NCI-H2196 (cell line): ENCODE measurements at regions not wholly inside any gene's neighbourhood (a gene's known extent, or its start where the extent isn't known, plus 50 kb on each side); places are given as distances from the start of the nearest gene placed in this dataset.
"Not testable (repeated sequence)": the region's sequence is repeated elsewhere in the genome, so short reads cannot be mapped to it uniquely, and the experiment has no call there.

ENCODE experiments used
- DNase-seq: peaks from one replicate; lab custom pipeline; 2025; ENCODE audit not compliant: unreplicated experiment; lab: John Stamatoyannopoulos, UW

GRCh38 chr5:173430394-173430793, 102.2 kb upstream of the STC2 start:
- no peak for DNase-seq

- no peak for DNase-seq
Measured at GRCh38 chr5:173429489-173430150, 101.4 kb upstream of the STC2 start.

DNA sequence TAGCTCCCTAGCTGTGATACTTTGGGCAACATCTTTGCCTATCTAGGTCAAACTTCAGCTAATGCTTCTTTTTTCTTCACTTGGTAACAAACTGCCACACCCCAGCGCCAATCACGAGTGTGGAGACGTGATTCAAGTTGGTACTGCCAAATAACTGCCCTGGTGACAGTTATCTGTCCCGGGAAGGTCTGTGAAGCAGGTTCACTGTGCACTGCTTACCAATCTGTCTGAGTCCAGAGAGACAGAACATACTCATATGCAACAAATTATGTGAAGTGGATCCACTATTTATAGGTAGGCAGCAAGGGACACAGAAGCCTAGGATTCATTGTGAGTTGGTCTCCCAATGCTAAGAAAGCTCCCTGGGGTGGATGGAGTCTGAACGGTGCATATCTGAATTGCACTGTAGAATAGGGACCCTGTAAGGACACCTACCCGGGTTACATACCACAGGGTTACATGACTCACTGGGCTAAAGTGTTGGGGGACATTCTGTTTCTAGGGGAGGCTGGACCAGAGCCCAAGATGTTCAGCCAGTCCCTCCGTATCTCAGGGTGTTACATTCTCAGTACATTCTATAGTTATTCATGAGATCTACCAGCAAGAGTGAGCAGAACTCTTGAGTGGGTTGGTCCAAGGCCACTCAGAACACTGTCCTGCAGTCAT, 95.4 kb upstream of the STC2 start:
- no peak for DNase-seq

- peak; percentile 47 for DNase-seq
Measured at GRCh38 chr5:173420108-173420507, 91.9 kb upstream of the STC2 start.

- no peak for DNase-seq
Measured at GRCh38 chr5:173413471-173413982, 85.3 kb upstream of the STC2 start.

- no peak for DNase-seq
Measured at GRCh38 chr5:173412566-173412965, 84.4 kb upstream of the STC2 start.

- DNase-seq = no peak
Measured at GRCh38 chr5:173411791-173412555, 83.8 kb upstream of the STC2 start.

- DNase-seq = no peak
Measured at GRCh38 chr5:173410459-173411233, 82.4 kb upstream of the STC2 start.

GRCh38 chr5:173408946-173409345, 80.7 kb upstream of the STC2 start:
- DNase-seq = no peak

- no peak for DNase-seq
Measured at GRCh38 chr5:173399851-173400250, 71.6 kb upstream of the STC2 start.

GRCh38 chr5:173397516-173397915, 69.3 kb upstream of the STC2 start:
- no peak for DNase-seq

GRCh38 chr5:173396311-173396993, 68.2 kb upstream of the STC2 start:
- DNase-seq = no peak

- no peak for DNase-seq
Measured at GRCh38 chr5:173395933-173396308, 67.7 kb upstream of the STC2 start.

- no peak for DNase-seq
Measured at GRCh38 chr5:173395257-173395932, 67.2 kb upstream of the STC2 start.

DNA sequence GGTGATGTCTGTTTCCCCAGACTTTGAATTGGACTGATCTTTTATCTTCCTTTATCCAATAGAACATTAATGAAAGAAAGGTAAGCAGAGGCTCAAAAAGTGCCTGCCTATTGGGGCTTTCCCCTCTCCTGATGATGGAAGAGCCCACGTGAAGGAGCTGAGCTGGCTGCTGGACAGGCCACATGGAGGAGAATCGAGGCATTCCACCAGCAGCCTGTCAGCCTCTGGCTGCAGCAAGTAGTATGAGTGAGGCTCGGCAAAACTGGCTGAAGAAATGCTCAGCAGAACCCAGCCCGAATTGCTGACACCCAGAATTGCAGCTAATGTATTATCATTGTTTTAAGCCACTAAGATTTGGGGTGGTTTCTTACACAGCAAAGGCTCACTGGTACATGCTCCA, 66.5 kb upstream of the STC2 start:
- no peak for DNase-seq

- DNase-seq = no peak
Measured at GRCh38 chr5:173392172-173392571, 64.0 kb upstream of the STC2 start.

DNA sequence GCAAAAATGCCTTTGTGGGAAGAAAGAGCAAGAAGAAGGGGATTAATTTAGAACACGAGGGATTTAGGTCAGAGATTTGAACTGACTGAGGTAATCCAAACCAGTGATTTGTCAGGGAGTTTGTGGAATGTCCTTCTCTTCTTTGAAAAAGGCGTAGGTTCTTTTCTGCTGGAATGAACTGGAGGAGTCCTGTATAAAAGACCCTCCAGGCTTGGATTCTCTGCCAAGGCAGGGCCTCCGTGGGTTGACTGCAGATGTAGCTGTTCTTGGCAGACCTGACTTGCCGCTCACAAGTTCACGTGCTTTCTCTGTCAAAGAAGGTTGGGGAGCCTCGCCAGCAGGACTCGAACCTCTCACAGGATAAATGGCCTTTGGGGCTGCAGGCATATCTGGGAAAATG, 62.8 kb upstream of the STC2 start:
- DNase-seq = no peak

DNA sequence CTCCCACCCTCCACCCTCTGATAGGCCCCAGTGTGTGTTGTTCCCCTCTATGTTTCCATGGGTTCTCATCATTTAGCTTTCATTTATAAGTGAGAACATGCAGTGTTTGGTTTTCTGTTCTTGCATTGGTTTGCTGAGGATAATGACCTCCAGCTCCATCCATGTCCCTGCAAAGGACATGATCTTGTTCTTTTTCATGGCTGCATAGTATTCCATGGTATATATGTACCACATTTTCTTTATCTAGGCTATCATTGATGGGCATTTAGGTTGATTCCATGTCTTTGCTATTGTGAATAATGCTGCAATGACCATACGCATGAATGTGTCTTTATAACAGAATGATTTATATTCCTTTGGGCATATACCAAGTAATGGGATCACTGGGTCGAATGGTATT, 59.1 kb upstream of the STC2 start:
- not testable (repeated sequence) for DNase-seq

DNA sequence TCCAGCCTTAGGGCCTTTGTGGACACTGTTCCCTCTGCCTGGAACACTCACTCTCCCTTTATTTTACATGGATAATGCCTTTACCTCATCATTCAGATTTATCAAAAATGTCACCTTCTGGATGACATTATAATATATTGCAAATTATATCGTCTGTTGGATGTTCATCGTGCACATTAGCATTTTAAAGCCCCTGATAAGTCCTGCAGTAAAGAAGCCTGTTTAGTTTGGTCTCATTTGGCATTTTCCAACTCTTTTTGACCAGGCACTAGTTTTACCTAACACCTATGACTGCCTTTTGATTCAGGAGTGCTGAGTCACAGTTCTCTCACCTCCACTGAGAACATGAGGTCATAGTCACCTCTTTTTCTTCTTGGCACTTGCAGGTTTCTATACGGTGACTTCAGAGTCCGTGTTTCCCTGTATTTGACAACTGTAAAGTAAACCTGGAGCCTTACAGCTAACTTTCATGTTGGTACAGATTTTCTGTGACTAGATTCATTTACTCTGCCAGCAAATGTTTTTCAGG, 57.7 kb upstream of the STC2 start:
- no peak for DNase-seq

GRCh38 chr5:173383711-173384110, 55.5 kb upstream of the STC2 start:
- no peak for DNase-seq
